Bronchial epithelial cell (primary cell): ENCODE measurements at regions not wholly inside any gene's neighbourhood (a gene's known extent, or its start where the extent isn't known, plus 50 kb on each side); places are given as distances from the start of the nearest gene placed in this dataset.

ENCODE experiments used
- DNase-seq: peaks from one replicate; pipeline ENCODE4 v3.0.0-alpha.2; 2010; ENCODE audit warnings: low read depth
- FAIRE-seq: peaks from 2 replicates; lab custom pipeline; 2011; peaks lifted over from hg19 to GRCh38; lab: Jason Lieb, UNC
- H3K27me3 ChIP-seq: 2 replicates; pipeline ENCODE4 v1.5.1; 2011; ENCODE audit warnings: low read length; ENCODE audit not compliant: control insufficient read depth, insufficient read depth
- H3K36me3 ChIP-seq: 2 replicates; pipeline ENCODE4 v1.5.1; 2011; ENCODE audit warnings: low read length; ENCODE audit not compliant: control insufficient read depth, insufficient read depth
- H3K4me3 ChIP-seq: 2 replicates; pipeline ENCODE4 v1.5.1; 2011; ENCODE audit warnings: mild to moderate bottlenecking, low read depth, low read length, control low read depth
- TF ChIP-seq, protein P1 (sequence below): IDR thresholded peaks from 2 replicates; pipeline ENCODE4 v1.5.1; 2011; ENCODE audit warnings: mild to moderate bottlenecking, moderate library complexity, low read length, control low read depth, inconsistent platforms; ENCODE audit not compliant: insufficient read depth, severe bottlenecking

DNA sequence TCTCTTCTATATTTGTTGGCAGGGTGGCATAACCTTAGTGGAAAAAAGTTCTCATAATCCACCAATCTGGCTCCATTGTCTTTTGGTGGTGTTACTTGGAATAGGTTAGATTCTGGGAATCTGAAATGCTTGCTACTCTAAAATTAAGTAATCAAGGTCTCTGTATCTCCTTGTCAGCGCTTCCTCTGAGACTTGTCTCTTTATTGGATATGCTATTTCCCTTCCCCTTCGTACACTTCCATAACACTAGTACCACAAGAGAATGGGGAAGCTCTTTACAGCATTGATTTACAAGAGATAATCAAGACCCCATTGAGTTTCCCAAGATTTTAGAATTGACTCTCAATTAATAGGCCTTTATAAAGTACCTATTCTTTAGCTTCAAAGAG, 280.2 kb downstream of the ADGB start:
- Histone ChIP-seq H3K4me3 (no peak overlapping the region), H3K36me3 (no peaks in the 10 kb centered on the region), H3K27me3 (no peaks in the 10 kb centered on the region)
- DNase-seq (no peak), FAIRE-seq (no peak)
- TF ChIP-seq, protein P1, sequence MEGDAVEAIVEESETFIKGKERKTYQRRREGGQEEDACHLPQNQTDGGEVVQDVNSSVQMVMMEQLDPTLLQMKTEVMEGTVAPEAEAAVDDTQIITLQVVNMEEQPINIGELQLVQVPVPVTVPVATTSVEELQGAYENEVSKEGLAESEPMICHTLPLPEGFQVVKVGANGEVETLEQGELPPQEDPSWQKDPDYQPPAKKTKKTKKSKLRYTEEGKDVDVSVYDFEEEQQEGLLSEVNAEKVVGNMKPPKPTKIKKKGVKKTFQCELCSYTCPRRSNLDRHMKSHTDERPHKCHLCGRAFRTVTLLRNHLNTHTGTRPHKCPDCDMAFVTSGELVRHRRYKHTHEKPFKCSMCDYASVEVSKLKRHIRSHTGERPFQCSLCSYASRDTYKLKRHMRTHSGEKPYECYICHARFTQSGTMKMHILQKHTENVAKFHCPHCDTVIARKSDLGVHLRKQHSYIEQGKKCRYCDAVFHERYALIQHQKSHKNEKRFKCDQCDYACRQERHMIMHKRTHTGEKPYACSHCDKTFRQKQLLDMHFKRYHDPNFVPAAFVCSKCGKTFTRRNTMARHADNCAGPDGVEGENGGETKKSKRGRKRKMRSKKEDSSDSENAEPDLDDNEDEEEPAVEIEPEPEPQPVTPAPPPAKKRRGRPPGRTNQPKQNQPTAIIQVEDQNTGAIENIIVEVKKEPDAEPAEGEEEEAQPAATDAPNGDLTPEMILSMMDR, result no peak

DNA sequence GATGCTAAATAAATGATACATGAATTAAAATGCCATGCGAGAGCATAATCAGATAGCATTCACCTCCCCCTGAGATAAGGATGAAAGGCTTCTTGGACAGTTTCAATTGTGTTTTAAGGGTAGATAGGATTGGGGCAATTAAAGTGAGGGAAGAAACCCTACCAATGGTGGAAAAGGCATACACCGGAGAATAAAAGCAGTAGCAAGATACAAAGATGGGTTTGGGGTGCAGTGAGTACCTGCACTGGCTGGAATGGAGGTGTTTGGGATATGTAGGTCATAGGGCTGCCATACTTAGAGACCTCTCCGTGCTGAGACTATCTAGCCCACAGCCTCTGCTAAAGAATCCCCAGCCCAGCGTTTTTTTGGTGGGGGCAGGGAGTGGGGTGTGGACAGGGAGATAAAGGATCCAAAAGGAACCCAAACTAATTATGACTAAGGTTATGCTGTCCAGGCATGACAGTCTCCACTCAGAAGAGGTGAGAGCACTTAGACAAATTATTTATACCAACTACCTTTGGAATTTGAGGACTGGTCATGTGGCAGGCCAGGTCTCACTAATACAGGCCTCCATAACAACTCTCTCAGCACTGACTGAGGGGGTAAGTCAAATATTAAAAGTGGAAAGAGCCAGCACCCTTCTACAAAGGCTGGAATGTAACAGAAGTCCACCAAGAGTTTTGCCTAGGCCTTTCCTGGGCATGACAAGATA, 280.8 kb downstream of the ADGB start:
- Histone ChIP-seq H3K4me3 (no peak overlapping the region), H3K36me3 (no peaks in the 10 kb centered on the region), H3K27me3 (no peaks in the 10 kb centered on the region)
- DNase-seq (no peak), FAIRE-seq (no peak)
- TF ChIP-seq, protein P1, result no peak

DNA sequence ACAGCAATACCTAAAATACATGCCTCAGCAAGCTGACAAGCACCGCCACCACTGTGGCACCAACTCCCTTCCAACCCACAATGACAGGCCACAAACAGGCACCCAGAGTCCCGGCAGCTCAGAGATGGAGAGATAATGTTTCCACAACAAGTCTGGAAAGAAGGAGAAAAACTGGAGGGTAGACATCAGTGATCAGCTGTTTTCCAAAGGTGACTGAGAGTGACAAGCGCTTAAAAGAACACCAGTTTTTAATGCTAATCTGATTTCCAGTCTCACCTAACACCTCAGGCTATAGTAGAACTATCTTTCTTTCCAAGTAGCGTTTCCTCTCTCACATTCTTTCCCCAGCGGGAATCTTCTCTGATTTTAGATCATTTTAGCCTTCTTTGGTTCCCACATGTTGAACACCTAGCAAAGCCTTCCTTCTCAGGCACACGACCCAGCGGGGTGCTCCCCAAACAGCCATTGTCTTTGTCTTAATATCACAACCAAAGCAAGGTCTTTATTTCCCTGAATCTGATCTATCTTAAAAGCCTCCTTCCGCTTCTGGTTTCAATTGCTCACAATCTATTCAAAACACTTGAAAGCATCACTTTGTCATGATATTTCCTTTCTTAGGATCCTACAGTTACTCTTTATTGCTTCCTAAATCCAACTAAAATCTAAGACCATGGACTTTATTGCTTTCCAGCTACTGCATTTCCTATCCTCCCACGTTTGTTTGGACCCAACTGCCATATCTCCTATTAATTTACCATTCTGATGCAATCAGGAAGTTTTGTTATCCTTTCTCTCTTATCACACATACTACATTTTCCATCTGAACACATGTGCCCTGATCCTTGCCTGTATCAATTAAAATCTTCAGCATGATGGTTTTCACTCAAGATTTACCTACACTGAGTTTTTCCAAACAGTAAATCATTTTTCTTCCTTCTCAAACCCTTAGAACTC, 282.7 kb downstream of the ADGB start:
- Histone ChIP-seq H3K27me3 (no peaks in the 10 kb centered on the region), H3K4me3 (no peak overlapping the region), H3K36me3 (no peaks in the 10 kb centered on the region)
- FAIRE-seq, result no peak
- TF ChIP-seq, protein P1, result no peak
- DNase-seq, result no peak

DNA sequence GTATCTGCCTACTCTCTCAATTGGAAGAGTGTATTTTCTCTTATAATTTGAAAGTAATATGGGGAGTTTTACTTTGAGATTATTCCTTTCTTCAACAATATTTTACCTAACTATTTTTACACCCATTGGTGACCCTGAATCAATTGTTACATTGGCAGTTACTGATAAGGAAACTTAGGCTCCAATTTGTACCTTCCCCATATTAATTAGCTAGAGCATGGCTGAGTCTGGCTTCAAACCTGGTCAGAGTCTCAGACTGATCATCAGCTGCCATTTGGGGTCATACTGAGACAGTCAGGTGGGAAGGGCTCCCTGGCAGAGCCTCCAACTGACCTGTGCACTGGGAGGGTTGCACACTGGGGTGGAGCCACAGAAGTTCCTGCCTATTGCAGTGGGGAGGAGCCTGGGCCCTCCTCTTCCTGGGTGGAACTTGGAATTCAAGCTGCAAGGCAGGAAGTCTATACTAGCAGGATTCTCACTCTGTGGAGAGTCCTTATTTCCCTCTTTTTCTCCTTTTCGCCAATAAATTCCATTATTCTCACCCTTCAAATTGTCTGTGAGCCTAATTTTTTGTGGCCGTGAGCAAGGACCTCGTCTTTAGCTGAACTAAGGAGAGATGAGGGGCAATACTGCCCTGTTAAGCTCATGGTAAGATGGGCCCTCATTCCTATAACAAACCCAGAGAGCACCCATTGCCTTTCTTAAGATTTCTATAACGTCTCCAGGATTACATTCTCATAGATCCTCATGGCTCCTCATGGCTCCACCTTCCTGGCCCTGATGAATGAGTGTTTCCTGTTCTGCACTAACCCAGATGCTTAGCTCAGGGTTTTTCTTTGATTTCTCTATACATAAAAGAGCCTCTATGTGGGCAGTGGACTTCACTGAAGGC, 285.1 kb downstream of the ADGB start:
- Histone ChIP-seq H3K27me3 (no peaks in the 10 kb centered on the region), H3K36me3 (no peaks in the 10 kb centered on the region), H3K4me3 (no peak overlapping the region)
- TF ChIP-seq, protein P1, result no peak
- no peak for DNase-seq
- FAIRE-seq, result no peak

DNA sequence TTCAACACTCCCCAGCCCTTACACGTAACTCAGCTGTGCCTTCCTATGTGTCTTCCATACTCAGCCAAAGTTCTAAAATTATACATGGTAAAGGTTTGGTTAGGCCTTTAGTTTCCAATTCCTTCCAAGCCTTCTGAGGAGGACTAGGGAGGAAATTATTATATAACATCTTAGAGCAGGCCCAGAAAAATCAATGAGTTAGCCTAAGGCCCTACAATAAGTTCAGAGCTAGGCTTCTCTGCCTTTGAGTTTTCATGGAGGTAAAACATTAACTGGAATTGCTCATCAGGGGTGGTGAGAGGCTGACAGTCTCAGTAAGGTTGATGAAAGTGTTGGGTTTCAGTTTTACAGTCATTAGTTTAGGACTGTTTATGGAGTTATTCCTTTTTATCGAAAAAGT, 286.0 kb downstream of the ADGB start:
- Histone ChIP-seq H3K4me3 (no peak overlapping the region), H3K36me3 (no peaks in the 10 kb centered on the region), H3K27me3 (no peaks in the 10 kb centered on the region)
- TF ChIP-seq, protein P1, result no peak
- FAIRE-seq (no peak), DNase-seq (no peak)
